H9 (cell line): ENCODE measurements at regions not wholly inside any gene's neighbourhood (a gene's known extent, or its start where the extent isn't known, plus 50 kb on each side); places are given as distances from the start of the nearest gene placed in this dataset.

Source experiments
- DNase-seq: peaks from one replicate; pipeline ENCODE4 v3.0.0-alpha.2; 2017
- H2AFZ ChIP-seq: one replicate; pipeline ENCODE4 v1.6.1; 2013; ENCODE audit warnings: mild to moderate bottlenecking, low read length, control low read depth, moderate library complexity
- H2AK5ac ChIP-seq: 2 replicates; pipeline ENCODE4 v1.6.1; 2013; ENCODE audit warnings: low read length, control low read depth, mixed read lengths; ENCODE audit not compliant: insufficient read length
- H2BK120ac ChIP-seq: one replicate; pipeline ENCODE4 v1.6.1; 2013; ENCODE audit warnings: low read depth, mild to moderate bottlenecking, low read length, control low read depth, inconsistent platforms; ENCODE audit not compliant: poor library complexity, severe bottlenecking
- H2BK12ac ChIP-seq: 2 replicates; pipeline ENCODE4 v1.6.1; 2013; ENCODE audit warnings: low read length, control low read depth, mixed read lengths, low read depth; ENCODE audit not compliant: insufficient read length
- H2BK15ac ChIP-seq: 2 replicates; pipeline ENCODE4 v1.6.1; 2013; ENCODE audit warnings: low read depth, low read length, control low read depth
- H2BK20ac ChIP-seq: one replicate; pipeline ENCODE4 v1.6.1; 2013; ENCODE audit warnings: low read depth, mild to moderate bottlenecking, low read length, control low read depth, inconsistent platforms; ENCODE audit not compliant: poor library complexity, severe bottlenecking
- H2BK5ac ChIP-seq: 2 replicates; pipeline ENCODE4 v1.6.1; 2013; ENCODE audit warnings: low read length, control low read depth, mixed read lengths; ENCODE audit not compliant: insufficient read length
- H3K14ac ChIP-seq: 2 replicates; pipeline ENCODE4 v1.6.1; 2013; ENCODE audit warnings: low read length, control low read depth; ENCODE audit not compliant: insufficient read depth
- H3K18ac ChIP-seq: 2 replicates; pipeline ENCODE4 v1.6.1; 2013; ENCODE audit warnings: low read depth, mild to moderate bottlenecking, mixed read lengths, low read length, control low read depth; ENCODE audit not compliant: insufficient read length
- H3K23ac ChIP-seq: 2 replicates; pipeline ENCODE4 v1.6.1; 2013; ENCODE audit warnings: low read length, control low read depth, mixed read lengths, low read depth; ENCODE audit not compliant: insufficient read length
- H3K23me2 ChIP-seq: 2 replicates; pipeline ENCODE4 v1.6.1; 2013; ENCODE audit warnings: low read depth, mild to moderate bottlenecking, mixed read lengths, low read length, control low read depth; ENCODE audit not compliant: insufficient read length, poor library complexity, severe bottlenecking
- H3K27ac ChIP-seq: 2 replicates; pipeline ENCODE4 v1.5.1; 2013; ENCODE audit warnings: low read length, control low read depth, mixed read lengths, low read depth; ENCODE audit not compliant: insufficient read length
- H3K27me3 ChIP-seq: 2 replicates; pipeline ENCODE4 v1.6.1; 2013; ENCODE audit warnings: low read length, control low read depth, inconsistent platforms; ENCODE audit not compliant: insufficient read depth
- H3K4ac ChIP-seq: 2 replicates; pipeline ENCODE4 v1.6.1; 2013; ENCODE audit warnings: low read depth, mild to moderate bottlenecking, control low read depth, inconsistent platforms, low read length, moderate library complexity
- H3K4me1 ChIP-seq: 2 replicates; pipeline ENCODE4 v1.6.1; 2013; ENCODE audit warnings: low read length, control low read depth, inconsistent platforms; ENCODE audit not compliant: insufficient read depth
- H3K4me2 ChIP-seq: 2 replicates; pipeline ENCODE4 v1.6.1; 2013; ENCODE audit warnings: low read length, control low read depth, mixed read lengths; ENCODE audit not compliant: insufficient read length, insufficient read depth
- H3K56ac ChIP-seq: 2 replicates; pipeline ENCODE4 v1.6.1; 2013; ENCODE audit warnings: low read depth, mild to moderate bottlenecking, mixed read lengths, low read length, control low read depth; ENCODE audit not compliant: insufficient read length
- H3K79me1 ChIP-seq: 2 replicates; pipeline ENCODE4 v1.6.1; 2013; ENCODE audit warnings: low read depth, mild to moderate bottlenecking, moderate library complexity, low read length, control low read depth, inconsistent platforms; ENCODE audit not compliant: insufficient read depth, poor library complexity, severe bottlenecking
- H3K79me2 ChIP-seq: 2 replicates; pipeline ENCODE4 v1.6.1; 2013; ENCODE audit warnings: low read length, control low read depth, inconsistent platforms; ENCODE audit not compliant: insufficient read depth
- H3K9ac ChIP-seq: 2 replicates; pipeline ENCODE4 v1.6.1; 2013; ENCODE audit warnings: low read length, control low read depth, mixed read lengths; ENCODE audit not compliant: insufficient read length; ENCODE audit errors: extremely low read depth
- H3K9me3 ChIP-seq: one replicate; pipeline ENCODE4 v1.6.1; 2013; ENCODE audit warnings: low read depth, low read length, inconsistent platforms; ENCODE audit not compliant: control insufficient read depth
- H3T11ph ChIP-seq: one replicate; pipeline ENCODE4 v1.6.1; 2013; ENCODE audit warnings: mild to moderate bottlenecking, low read length, control low read depth, inconsistent platforms
- H4K20me1 ChIP-seq: one replicate; pipeline ENCODE4 v1.6.1; 2013; ENCODE audit not compliant: control insufficient read depth, insufficient read length, insufficient read depth
- H4K5ac ChIP-seq: 2 replicates; pipeline ENCODE4 v1.6.1; 2013; ENCODE audit warnings: low read depth, mild to moderate bottlenecking, mixed read lengths, low read length, control low read depth; ENCODE audit not compliant: insufficient read length
- H4K8ac ChIP-seq: replicated peaks from 2 replicates; pipeline ENCODE4 v1.6.1; 2013; ENCODE audit warnings: low read length, control low read depth, mixed read lengths, low read depth; ENCODE audit not compliant: insufficient read length
- H4K91ac ChIP-seq: 2 replicates; pipeline ENCODE4 v1.6.1; 2013; ENCODE audit warnings: low read depth, mild to moderate bottlenecking, moderate library complexity, mixed read lengths, low read length, control low read depth; ENCODE audit not compliant: insufficient read length
- H3K27ac Mint-ChIP-seq, 3 experiments: 2 replicates in 2 of 3; 3 replicates in 1 of 3; pipeline ENCODE4 v1.8.0; 2020 to 2021; ENCODE audit warnings: mixed read lengths in 3 of 3, mild to moderate bottlenecking in 1 of 3, moderate library complexity in 1 of 3
- H3K27me3 Mint-ChIP-seq: 2 replicates; pipeline ENCODE4 v1.8.0; 2021; ENCODE audit warnings: low read depth, mild to moderate bottlenecking, moderate library complexity, mixed read lengths
- H3K36me3 Mint-ChIP-seq, 3 experiments: 2 replicates in 2 of 3; 3 replicates in 1 of 3; pipeline ENCODE4 v1.8.0; 2020 to 2021; ENCODE audit warnings: low read depth in 3 of 3, mixed read lengths in 3 of 3; ENCODE audit not compliant: insufficient read depth in 1 of 3
- H3K4me1 Mint-ChIP-seq, 2 experiments: 2 replicates each; pipeline ENCODE4 v1.8.0; 2020; ENCODE audit warnings: mixed read lengths in 2 of 2
- H3K4me3 Mint-ChIP-seq, 2 experiments: 2 replicates in 1 of 2; 3 replicates in 1 of 2; pipeline ENCODE4 v1.8.0; 2020 to 2021; ENCODE audit warnings: mild to moderate bottlenecking in 2 of 2, mixed read lengths in 2 of 2, moderate library complexity in 1 of 2
- H3K9me3 Mint-ChIP-seq, 2 experiments: 2 replicates in 1 of 2; 3 replicates in 1 of 2; pipeline ENCODE4 v1.8.0; 2020; ENCODE audit warnings: mild to moderate bottlenecking in 2 of 2, mixed read lengths in 2 of 2, moderate library complexity in 1 of 2
- CTCF ChIP-seq: fragments of 200-600 bp; sonication (generic); conservative IDR thresholded peaks from 3 replicates; pipeline ENCODE4 v1.8.0; 2021; ENCODE audit warnings: antibody characterized with exemption, mild to moderate bottlenecking
- WGBS: extraction: QIAGEN DNeasy Blood & Tissue Kit; methylation state at CpG from one replicate; pipeline ENCODE4 v1.1.7; 2013; ENCODE audit warnings: missing lambda C conversion rate, low lambda C conversion rate, mixed read lengths; ENCODE audit not compliant: insufficient read length; ENCODE audit errors: extremely low coverage; 5-methylcytosine and 5-hydroxymethylcytosine counted together

DNA sequence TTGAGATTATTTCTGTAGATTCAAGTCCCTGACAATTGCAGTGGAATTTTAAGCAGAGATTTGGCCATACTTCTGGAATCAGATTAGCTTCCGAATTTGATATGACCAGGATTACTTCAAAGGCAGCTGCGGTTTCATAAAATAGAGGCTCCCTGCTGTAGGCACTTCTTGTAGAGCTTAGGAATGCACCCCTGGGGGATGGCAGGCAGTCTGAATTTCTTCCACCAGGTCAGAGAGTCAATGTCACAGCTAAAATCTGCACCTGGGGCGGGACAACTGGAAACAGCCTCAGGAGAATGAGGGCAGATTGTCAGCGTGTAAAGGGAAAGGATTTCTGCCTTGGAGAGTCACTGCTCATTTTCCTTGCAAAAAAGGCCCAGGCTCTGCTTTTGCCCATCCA, 182.6 kb downstream of the ARRDC4 start:
- no peak overlapping the region for H3K9ac ChIP-seq
- no peak overlapping the region for H4K5ac ChIP-seq
- TF ChIP-seq CTCF = no peak
- H3K4ac ChIP-seq = no peak overlapping the region
- no peaks in the 10 kb centered on the region for H3K9me3 ChIP-seq
- no peaks in the 10 kb centered on the region; a peak in 1 of 7 replicates for H3K36me3 Mint-ChIP-seq
- H2BK20ac ChIP-seq = no peak overlapping the region
- no peak overlapping the region for H2AK5ac ChIP-seq
- H3K27ac Mint-ChIP-seq = no peak overlapping the region
- no CpG with 5 or more reads among the region's 4 CpGs for WGBS
- H4K20me1 ChIP-seq = no peaks in the 10 kb centered on the region
- H3K4me1 Mint-ChIP-seq = peaks cover 20 to 24% of the 10 kb centered on the region in 2 experiments
- no peak overlapping the region for H3K56ac ChIP-seq
- no peak overlapping the region for H3K27ac ChIP-seq
- H3K27me3 ChIP-seq = no peaks in the 10 kb centered on the region
- H3K4me1 ChIP-seq = no peaks in the 10 kb centered on the region
- no peaks in the 10 kb centered on the region for H3K27me3 Mint-ChIP-seq
- no peak for DNase-seq
- no peak overlapping the region for H3K4me2 ChIP-seq
- H3K14ac ChIP-seq = no peak overlapping the region
- H3K9me3 Mint-ChIP-seq = no peaks in the 10 kb centered on the region
- no peak overlapping the region for H3K23ac ChIP-seq
- no peaks in the 10 kb centered on the region for H3K79me2 ChIP-seq
- no peak overlapping the region for H3T11ph ChIP-seq
- no peaks in the 10 kb centered on the region for H3K79me1 ChIP-seq
- no peak overlapping the region for H2BK12ac ChIP-seq
- no peak overlapping the region for H2AFZ ChIP-seq
- H4K91ac ChIP-seq = no peak overlapping the region
- no peak overlapping the region for H2BK5ac ChIP-seq
- no peak overlapping the region for H3K4me3 Mint-ChIP-seq
- no peak overlapping the region for H2BK15ac ChIP-seq
- H3K18ac ChIP-seq = no peak overlapping the region
- H3K23me2 ChIP-seq = no peaks in the 10 kb centered on the region
- H4K8ac ChIP-seq = no peak overlapping the region
- H2BK120ac ChIP-seq = no peak overlapping the region
